ENCODE measurements at regions not wholly inside any gene's neighbourhood (a gene's known extent, or its start where the extent isn't known, plus 50 kb on each side); places are given as distances from the start of the nearest gene placed in this dataset.

DNA sequence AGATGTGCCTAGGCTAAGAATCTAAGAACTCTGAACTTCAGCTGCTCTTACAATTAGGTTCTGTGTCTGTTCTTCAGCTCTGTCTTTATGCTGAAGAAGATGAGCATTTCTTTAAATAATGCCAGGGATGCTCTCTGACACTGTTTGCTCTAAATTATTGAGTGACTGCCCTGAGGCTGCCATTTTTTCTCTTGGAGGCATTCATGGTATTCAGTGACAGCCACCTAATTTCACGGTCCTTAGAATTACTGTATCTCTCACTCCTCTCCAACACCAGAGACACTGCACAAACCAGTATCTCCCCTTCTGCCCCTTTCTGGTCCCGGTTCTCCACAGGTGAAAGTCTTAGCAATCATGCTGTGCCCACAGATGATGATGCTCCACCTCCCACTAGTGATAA lies 123.6 kb upstream of the MPHOSPH6 start:
- no peak for TF ChIP-seq EZH2phosphoT487 (IDR thresholded peaks at IDR 0.05)
- Mint-ChIP-seq H3K27ac (no peak overlapping the region), H3K4me1 (peaks cover 8% of the 10 kb centered on the region), H3K4me3 (no peak overlapping the region), H3K36me3 (no peaks in the 10 kb centered on the region), H3K27me3 (ENCODE audit: insufficient read depth, low read depth) (peaks cover 5% of the 10 kb centered on the region), H3K9me3 (no peaks in the 10 kb centered on the region)
- H3K9me3 ChIP-seq (ENCODE audit: low read depth): no peaks in the 10 kb centered on the region
- H3F3A ChIP-seq (ENCODE audit: low read depth): peaks cover 3% of the 10 kb centered on the region
- H4K20me1 ChIP-seq (ENCODE audit: low read depth): no peaks in the 10 kb centered on the region
- no peaks in the 10 kb centered on the region for H3K36me3 ChIP-seq
- H3K79me2 ChIP-seq (ENCODE audit: low read depth): no peaks in the 10 kb centered on the region
- H3K27me3 ChIP-seq: no peaks in the 10 kb centered on the region
- H3K4me3 ChIP-seq: no peak overlapping the region
- DNase-seq (ENCODE audit: low spot score): no peak
- H2AFZ ChIP-seq (replicated peaks): no peak overlapping the region
- no peak overlapping the region for H3K9ac ChIP-seq
- no peaks in the 10 kb centered on the region for H3K4me1 ChIP-seq
- H3K4me2 ChIP-seq: no peak overlapping the region
- H3K27ac ChIP-seq: no peak overlapping the region

DNA sequence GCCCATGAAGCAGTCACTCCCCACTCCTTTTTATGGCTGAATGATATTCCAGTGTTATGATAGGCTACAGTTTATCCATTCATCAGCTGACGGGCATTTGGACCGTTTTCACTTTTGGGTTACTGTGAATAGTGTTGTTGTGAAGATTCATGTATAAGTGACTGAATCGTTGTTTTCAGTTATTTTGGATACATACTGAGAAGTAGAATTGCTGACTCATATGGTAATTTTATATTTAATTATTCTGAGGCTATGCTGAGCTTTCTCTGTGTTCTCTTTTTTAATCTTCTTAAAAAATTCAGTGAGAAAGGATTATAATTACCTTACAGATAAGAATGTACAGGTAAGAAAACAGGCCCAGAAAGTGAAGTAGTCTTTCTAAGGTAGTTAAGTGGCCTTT lies 117.9 kb upstream of the MPHOSPH6 start:
- H3K4me3 Mint-ChIP-seq: no peak overlapping the region
- Histone ChIP-seq H3K9ac (no peak overlapping the region), H3K4me1 (no peaks in the 10 kb centered on the region), H3K27ac (no peak overlapping the region), H3K27me3 (no peaks in the 10 kb centered on the region), H3F3A (ENCODE audit: low read depth) (no peaks in the 10 kb centered on the region), H4K20me1 (ENCODE audit: low read depth) (no peaks in the 10 kb centered on the region), H3K79me2 (ENCODE audit: low read depth) (no peaks in the 10 kb centered on the region), H3K4me2 (no peak overlapping the region), H3K4me3 (no peak overlapping the region), H2AFZ (replicated peaks) (no peak overlapping the region), H3K9me3 (ENCODE audit: low read depth) (no peaks in the 10 kb centered on the region), H3K36me3 (no peaks in the 10 kb centered on the region)
- H3K4me1 Mint-ChIP-seq: peaks cover 2% of the 10 kb centered on the region
- TF ChIP-seq, protein P1, sequence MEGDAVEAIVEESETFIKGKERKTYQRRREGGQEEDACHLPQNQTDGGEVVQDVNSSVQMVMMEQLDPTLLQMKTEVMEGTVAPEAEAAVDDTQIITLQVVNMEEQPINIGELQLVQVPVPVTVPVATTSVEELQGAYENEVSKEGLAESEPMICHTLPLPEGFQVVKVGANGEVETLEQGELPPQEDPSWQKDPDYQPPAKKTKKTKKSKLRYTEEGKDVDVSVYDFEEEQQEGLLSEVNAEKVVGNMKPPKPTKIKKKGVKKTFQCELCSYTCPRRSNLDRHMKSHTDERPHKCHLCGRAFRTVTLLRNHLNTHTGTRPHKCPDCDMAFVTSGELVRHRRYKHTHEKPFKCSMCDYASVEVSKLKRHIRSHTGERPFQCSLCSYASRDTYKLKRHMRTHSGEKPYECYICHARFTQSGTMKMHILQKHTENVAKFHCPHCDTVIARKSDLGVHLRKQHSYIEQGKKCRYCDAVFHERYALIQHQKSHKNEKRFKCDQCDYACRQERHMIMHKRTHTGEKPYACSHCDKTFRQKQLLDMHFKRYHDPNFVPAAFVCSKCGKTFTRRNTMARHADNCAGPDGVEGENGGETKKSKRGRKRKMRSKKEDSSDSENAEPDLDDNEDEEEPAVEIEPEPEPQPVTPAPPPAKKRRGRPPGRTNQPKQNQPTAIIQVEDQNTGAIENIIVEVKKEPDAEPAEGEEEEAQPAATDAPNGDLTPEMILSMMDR (IDR thresholded peaks at IDR 0.05): no peak
- TF ChIP-seq EZH2phosphoT487 (IDR thresholded peaks at IDR 0.05) (no peak), EZH2 (IDR thresholded peaks at IDR 0.05) (no peak)
- H3K36me3 Mint-ChIP-seq: no peaks in the 10 kb centered on the region
- H3K27ac Mint-ChIP-seq: no peak overlapping the region
- H3K27me3 Mint-ChIP-seq (ENCODE audit: insufficient read depth, low read depth): peaks cover 5% of the 10 kb centered on the region
- DNase-seq (ENCODE audit: low spot score): no peak
- no peaks in the 10 kb centered on the region for H3K9me3 Mint-ChIP-seq

DNA sequence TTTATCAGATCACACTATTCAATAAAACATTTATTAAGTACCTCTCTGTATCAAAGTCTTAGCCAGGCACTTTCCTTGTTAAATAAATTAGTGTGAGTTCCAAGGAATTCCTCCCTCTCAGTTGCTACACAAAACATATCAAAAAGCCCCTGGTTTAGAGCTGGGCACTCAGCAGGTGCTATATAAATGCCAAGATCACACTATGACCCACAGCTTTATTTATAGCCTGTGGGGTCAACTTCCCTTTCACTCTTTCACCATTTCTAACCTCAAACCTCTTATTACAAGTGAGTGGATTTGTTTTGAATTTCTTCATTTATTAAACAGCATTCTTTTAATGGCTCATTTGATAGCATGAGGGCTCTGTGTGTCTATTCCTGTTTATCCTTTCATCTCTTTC lies 112.6 kb upstream of the MPHOSPH6 start:
- TF ChIP-seq EZH2 (IDR thresholded peaks at IDR 0.05) (no peak), EZH2phosphoT487 (IDR thresholded peaks at IDR 0.05) (no peak)
- TF ChIP-seq, protein P1 (IDR thresholded peaks at IDR 0.05): no peak
- Histone ChIP-seq H4K20me1 (ENCODE audit: low read depth) (no peaks in the 10 kb centered on the region), H3K9ac (no peak overlapping the region), H3K4me2 (no peak overlapping the region), H3K36me3 (no peaks in the 10 kb centered on the region), H3K27ac (no peak overlapping the region), H3F3A (ENCODE audit: low read depth) (no peaks in the 10 kb centered on the region), H3K79me2 (ENCODE audit: low read depth) (no peaks in the 10 kb centered on the region), H3K4me1 (no peaks in the 10 kb centered on the region), H3K9me3 (ENCODE audit: low read depth) (no peaks in the 10 kb centered on the region), H3K4me3 (no peak overlapping the region), H3K27me3 (no peaks in the 10 kb centered on the region), H2AFZ (replicated peaks) (no peak overlapping the region)
- Mint-ChIP-seq H3K4me3 (no peak overlapping the region), H3K36me3 (no peaks in the 10 kb centered on the region), H3K27me3 (ENCODE audit: insufficient read depth, low read depth) (no peaks in the 10 kb centered on the region), H3K27ac (no peak overlapping the region), H3K9me3 (peaks cover 11% of the 10 kb centered on the region), H3K4me1 (peaks cover 6% of the 10 kb centered on the region)
- DNase-seq (ENCODE audit: low spot score): no peak

DNA sequence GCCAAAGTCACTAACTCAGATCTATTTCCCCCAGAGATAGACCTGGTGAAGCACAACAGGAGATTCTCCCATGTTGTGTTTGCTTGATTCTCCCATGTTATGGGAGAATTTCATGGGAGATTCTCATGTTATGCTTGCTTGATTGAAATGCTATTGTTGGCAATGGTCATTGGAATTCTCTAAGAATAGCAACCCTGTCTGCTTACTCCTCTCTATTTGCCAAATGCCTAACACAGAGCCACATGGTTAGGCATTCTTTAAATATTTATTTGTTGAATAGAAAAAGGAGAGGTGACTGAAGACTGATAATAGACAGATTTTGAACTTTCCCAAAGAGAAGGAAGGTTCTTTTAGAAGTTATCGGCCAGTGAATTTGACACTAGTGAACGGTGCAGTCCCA lies 111.5 kb upstream of the MPHOSPH6 start:
- TF ChIP-seq EZH2phosphoT487 (IDR thresholded peaks at IDR 0.05) (no peak), EZH2 (IDR thresholded peaks at IDR 0.05) (no peak)
- TF ChIP-seq, protein P1 (IDR thresholded peaks at IDR 0.05): no peak
- Histone ChIP-seq H3K9me3 (ENCODE audit: low read depth) (no peaks in the 10 kb centered on the region), H3K4me1 (no peaks in the 10 kb centered on the region), H3K36me3 (no peaks in the 10 kb centered on the region), H3K79me2 (ENCODE audit: low read depth) (no peaks in the 10 kb centered on the region), H3F3A (ENCODE audit: low read depth) (no peaks in the 10 kb centered on the region), H3K4me2 (no peak overlapping the region), H3K9ac (no peak overlapping the region), H4K20me1 (ENCODE audit: low read depth) (no peaks in the 10 kb centered on the region), H2AFZ (replicated peaks) (no peak overlapping the region), H3K27me3 (no peaks in the 10 kb centered on the region), H3K4me3 (no peak overlapping the region), H3K27ac (no peak overlapping the region)
- Mint-ChIP-seq H3K9me3 (peaks cover 11% of the 10 kb centered on the region), H3K36me3 (no peaks in the 10 kb centered on the region), H3K27ac (no peak overlapping the region), H3K4me1 (peaks cover 6% of the 10 kb centered on the region), H3K27me3 (ENCODE audit: insufficient read depth, low read depth) (peaks cover 2% of the 10 kb centered on the region), H3K4me3 (no peak overlapping the region)
- DNase-seq (ENCODE audit: low spot score): no peak

Data from neural progenitor cell (in vitro differentiated cells).